GM21390 (cell line): ENCODE measurements at regions not wholly inside any gene's neighbourhood (a gene's known extent, or its start where the extent isn't known, plus 50 kb on each side); places are given as distances from the start of the nearest gene placed in this dataset.
"Not testable (repeated sequence)": the region's sequence is repeated elsewhere in the genome, so short reads cannot be mapped to it uniquely, and the experiment has no call there.

Experiments used
- ATAC-seq: cut with Tn5 transposase; IDR thresholded peaks from one replicate; pipeline ENCODE4 v1.9.1; 2021; ENCODE audit not compliant: unreplicated experiment

DNA sequence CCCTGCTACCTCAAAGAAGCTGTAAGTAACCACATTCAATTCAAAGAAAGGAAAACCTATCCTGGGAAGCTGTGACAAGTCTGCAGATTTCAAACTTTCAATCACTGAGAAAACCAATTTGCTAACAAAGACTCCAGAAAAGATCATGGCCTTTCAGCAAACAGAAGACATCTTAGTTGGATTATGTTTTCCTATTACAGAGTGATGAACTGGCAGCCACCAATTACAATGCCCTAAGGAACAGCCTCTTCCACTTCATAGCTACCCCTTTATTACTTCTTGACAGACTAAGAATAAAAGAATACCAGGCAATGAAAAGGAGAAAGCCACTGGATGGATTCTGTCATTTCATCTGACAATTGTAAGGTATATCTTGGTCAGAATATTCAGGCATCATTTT, 128.2 kb upstream of the RASEF start:
- no peak for ATAC-seq

DNA sequence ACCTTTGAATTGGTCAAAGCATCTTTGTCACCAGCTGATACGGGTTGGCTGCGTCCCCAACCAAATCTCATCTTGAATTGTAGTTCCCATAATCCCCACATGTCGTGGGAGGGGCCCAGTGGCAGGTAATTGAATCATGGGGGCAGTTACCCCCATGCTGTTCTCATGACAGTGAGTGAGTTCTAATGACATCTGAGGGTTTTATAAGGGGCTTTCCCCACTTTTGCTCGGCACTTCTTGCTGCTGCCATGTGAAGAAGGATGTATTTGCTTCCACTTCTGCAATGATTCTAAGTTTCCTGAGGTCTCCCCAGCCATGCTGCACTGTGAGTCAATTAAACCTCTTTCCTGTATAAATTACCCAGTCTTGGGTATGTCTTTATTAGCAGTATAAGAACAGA, 126.1 kb upstream of the RASEF start:
- ATAC-seq = not testable (repeated sequence)

DNA sequence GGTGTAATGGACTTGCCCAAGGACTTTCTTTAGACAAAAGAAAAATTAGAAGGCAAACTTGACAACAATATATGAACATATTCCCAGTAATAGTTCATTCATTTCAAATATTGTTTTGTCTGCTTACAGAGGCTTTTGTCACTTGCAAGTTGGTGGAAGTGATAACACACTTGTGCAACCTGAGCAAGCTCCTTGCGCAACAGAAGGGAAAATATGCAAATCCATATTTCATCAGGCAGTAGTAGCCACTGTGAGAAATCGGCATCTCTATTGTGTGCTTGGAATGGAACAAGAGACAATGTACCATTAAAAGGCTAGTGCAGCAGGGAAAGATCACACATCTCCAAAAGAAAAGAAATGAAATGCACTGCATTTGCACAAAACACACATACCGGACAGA, 125.3 kb upstream of the RASEF start:
- no peak for ATAC-seq

DNA sequence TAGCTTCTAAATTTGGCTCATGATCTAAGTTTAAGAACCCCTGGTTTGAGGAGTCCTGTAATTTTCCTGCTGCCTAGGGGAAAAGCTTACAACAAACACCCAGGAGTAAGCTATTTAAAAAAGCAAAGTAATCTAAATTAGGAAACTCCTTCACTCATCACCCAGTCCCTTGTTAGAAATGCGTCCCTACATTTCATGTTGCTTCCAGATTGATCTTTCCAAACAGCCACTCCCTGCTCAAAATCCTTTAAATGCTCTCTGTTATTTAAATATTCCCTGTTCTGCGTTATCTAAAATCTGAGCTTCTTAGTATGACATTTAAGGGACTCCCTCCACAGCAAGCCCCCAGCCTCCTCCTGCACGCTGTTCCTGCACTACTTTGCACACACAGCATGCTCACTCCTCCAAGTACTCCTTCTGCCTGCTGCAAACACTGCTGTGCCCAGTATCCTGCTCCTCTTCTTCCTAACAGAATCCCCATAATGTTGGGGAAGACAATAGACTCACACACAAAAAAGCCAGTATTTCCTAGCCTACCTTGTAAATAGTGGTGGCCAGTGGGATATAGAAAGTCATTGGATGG, 123.3 kb upstream of the RASEF start:
- no peak for ATAC-seq

DNA sequence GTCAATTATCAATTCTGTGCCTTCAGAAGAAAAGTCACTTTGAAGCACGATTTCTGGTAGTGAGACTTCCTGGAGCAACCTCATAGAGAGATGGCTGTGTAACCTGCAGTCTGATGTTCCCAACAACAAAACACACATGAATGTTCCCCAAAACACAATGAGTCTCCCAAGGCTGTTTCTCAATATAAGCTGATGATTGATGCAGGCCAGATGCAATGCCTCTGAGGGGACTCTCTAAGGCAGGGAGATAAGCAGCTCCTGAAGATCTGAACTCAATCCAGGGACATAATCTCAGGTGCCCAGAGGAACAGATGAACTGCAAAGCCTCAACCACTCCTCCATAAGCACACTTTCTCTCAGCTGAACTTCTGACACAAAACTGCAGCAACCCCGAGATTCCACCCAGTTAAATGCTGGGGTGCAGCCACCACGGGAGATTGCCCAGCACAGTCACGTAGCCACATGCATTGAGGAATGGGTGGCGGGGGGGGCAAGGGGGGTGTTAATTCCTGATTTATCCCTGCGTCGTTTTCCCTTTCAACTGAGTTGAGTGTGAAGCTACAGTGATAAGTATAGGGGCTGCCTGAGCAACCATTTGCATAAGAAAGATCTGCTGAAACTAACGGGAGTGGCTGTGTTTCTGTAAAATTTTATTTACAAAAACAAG, 122.7 kb upstream of the RASEF start:
- ATAC-seq = no peak

DNA sequence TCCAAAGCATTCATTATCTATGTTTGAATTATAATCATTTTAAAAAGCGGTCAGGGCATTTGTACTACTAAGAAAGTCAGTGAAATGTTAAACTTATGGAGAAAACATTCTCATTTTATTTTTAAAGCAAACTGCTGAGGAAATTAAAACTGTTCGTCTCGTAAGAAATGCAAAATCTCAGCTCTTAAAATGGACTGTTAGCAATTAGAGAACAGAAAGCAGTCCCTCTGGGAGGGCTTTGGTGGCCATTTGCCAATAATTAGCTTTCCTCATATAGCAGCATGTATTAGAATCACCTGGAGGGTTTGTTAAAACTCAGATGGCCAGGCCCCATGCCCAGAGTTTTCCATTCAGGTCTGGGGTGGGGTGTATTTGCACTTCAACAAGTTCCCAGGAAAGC, 120.7 kb upstream of the RASEF start:
- ATAC-seq = no peak

DNA sequence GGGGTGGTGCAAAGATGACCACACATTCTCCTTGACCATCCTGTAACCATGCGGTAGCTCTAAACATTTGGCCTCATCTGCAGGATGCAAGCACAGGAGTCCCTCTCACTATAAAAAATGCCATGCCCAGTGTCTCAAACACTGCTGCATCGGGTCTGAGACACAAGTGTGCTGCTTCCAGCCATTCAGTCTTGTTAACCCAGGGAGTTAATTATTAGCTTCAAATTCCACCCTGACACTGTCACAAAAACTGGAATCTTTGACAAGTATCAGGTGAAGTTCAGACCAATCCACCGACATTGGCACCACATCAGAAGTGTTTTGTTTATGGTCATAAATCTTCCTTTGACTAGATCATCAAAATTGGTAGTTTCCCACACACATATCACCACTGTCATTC, 119.1 kb upstream of the RASEF start:
- no peak for ATAC-seq

DNA sequence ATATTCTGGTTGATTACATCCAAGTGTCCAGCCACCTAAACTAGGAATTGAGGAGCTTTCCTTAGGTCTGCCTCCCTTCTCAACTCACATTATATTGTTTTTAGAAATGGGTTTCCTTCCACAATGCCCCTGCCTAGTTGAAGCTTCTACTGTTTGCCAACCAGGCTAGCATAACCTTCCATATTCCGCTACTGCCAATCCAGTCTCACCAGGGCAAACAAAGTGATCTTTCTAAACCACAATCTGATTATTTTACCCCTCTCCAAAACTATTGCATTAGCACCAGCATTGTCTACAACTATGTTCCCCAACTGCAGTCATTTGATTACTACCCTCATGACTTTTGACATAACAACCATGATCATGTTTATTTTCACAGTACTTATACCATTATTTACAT, 115.8 kb upstream of the RASEF start:
- ATAC-seq = no peak

DNA sequence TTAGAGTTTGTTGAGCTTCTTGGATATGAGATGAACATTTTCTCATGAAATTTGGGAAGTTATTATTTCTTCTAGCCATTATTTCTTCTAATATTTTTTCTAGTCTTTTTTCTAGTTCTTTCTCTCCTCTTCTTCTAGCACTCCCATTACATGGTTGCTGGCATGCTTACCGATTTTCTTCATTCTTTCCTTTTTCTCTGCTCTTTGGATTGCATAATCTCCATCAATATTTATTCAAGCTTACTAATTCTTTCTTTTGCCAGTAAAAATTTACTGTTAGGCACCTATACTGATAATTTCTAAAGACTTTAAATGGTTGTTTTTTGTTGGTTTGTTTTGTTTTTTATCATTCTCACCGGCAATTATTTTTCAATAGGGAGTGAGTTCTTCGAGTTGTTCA, 114.8 kb upstream of the RASEF start:
- ATAC-seq = no peak

DNA sequence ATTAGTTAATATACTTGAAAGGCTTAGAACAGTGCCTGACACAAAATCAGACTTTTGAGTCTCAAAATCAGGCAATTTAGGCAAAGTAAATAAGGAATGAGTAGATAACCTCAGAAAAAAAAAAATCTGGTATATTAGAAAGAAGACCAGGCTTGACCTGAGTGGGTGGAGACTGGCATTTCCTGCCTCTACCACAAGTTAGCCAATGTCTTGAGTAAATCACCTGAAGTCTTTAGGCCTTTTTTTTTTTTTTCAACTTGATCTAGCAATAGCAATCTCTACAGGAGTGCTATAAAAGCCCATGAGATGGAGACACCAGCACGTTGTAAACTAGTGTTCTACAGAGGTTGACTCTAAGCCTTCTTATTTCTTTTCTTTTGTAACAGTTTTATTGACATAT, 104.2 kb upstream of the RASEF start:
- no peak for ATAC-seq

DNA sequence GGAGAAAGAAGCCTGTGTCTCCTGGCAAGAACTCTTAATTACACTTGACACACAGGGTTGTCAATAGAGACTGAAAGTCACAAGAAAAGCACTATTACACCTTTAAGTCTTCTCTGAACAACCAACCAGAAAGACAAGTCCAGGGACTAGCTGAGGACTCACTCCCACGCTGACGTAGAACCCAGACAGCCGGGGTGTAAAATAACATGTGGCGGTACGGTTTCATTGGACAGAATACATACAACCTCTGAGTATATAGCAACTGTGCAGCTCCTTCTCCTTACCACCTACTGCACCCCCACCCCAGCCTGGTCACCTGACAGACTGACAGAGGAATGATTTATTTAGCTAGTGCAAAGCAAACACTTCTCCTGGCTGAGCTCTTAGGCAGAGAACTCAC, 103.4 kb upstream of the RASEF start:
- ATAC-seq = no peak

DNA sequence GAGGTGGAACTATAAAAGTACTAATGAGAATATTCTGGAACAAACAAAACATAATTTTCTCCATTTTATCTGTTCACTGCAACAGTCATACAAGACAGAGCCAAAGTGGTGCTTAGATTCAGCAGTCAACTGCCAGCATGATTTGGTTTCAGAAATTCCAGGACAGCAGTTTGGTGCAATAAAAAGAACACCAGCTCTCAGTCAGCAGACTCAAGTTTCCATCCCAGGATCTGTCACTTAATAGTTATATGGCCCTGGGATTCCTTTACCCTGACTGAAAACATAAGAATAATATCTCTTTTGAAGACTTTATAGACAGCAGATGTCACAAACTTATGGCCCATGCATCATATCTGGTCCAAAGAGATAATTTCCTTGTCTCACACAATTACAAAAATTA, 92.8 kb upstream of the RASEF start:
- ATAC-seq = no peak

DNA sequence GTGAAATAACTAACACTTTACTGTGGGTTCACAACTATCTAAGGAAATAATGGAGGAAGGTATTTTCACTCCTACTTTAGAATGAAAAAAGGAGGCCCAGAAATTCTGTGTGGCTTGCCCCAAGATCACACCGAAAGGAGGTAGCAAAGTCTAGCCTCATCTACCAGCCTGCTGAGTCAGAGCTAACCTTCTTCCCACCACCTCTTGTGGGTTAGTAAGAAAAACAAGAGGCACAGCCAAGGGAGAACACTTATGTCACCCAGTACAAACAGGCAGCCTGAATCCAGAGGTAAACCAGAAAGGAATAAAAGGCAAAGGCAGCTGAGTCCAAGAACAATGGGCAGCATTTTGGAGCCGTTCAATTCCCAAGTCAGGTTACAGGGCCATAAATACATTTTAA, 91.9 kb upstream of the RASEF start:
- no peak for ATAC-seq

DNA sequence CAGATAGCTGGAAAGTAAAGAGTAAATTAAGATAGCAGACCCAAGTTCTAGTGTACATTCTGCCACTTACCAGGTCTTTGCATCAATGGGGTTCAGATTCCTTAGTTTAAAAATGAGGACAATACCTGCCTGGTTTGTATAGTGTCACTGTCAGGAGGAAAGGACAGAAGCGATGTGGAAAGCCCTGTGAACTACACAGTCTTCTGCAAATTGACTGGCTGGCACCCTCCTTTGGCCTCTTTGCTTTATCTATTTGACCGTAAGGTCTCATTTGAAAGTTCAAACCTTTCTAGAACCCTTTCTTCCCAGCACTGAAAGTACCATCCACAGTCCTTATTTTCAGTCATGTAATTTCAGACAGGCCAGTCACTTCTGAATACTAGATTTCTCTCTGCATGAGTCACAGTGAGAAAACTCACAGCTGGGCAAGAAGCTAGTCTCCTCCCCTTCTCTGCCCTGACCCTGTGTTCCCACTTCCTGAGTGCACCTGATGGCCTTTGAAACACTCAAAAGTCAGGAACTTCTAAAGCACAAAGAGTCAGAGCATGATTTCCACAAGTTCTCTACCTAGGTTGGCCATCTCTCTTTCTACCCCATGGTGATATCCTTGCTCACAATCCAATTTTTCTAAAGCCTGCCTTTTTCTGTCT, 91.3 kb upstream of the RASEF start:
- peak; percentile 98 for ATAC-seq

DNA sequence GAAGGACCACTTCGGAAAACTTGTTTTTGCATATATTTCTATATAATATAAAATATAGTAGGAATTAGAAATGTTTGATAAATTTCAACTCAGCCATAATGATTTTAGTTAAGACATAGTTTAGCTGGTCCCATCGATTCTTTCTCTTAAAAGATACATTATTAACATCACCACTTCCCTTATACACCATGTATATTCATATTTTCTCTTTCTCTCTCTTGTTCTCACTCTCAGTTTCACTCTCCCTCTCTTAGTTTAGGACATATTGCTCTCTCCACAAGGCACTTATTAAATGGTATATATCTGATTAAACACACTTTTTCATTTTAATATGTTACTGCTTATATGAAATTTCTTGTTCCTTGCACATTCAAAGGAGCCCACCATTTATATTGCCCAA, 90.1 kb upstream of the RASEF start:
- ATAC-seq = no peak

DNA sequence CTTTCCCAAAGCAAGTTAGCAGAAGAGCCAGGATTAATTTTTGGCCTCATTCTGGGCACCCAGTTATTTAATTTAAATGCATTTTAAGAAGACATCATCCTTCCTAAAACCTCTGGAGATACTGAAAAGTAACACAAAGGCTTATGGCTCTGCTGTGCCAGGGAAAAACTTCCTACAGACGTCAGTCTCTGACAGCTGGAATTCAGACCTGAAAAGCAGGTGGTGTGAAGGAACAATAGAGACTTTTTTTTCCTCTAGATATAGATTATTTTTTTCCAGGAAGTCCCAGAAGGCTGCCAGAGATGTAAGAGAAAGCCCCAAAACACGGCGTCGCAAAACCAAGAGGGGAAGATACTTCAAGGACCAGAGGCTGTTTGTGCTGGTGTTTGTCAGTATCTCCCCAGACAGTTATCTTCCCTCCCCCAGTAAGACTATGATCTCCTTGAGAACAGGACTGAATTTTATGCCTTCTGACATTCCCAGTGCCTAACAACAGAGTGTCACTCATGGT, 88.7 kb upstream of the RASEF start:
- no peak for ATAC-seq

DNA sequence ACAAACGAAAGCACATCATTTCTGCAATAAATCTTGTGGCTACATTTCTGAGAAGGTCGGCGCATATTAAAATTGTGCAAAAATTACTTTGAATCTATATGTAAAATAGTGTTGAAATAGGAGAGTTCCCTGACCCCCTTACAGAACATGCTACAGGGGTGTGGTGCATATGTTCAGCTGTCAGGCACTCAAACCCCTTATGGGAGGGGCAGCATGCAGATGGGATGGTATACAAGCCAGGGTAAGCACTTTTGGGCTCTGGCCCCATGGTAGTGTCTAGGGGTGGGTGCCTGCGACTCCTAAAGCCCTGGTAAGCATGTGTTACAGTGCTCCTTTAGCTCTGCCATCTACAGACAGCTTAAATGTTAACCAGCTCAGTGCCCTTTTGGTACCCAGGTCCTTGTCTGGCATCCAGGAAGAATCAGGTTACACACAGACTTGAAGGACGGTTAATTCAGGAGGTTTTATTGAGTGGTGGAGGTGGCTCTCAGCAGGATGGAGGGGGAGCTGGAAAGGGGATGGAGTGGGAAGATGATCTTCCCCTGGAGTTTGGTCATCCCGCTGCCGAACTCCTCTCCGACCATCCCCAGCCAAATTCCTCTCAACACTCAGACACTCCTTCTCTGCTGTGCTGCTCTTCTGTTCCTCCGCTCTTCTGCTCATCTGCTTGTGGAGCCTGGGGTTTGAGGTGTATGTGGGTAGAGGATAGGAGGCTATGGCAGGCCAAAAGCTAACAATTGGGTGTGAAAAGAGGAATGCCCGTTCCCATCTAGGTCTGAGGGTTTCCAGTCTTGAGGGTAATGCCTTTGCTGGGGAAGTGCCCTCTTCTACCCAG, 84.6 kb upstream of the RASEF start:
- ATAC-seq = no peak

DNA sequence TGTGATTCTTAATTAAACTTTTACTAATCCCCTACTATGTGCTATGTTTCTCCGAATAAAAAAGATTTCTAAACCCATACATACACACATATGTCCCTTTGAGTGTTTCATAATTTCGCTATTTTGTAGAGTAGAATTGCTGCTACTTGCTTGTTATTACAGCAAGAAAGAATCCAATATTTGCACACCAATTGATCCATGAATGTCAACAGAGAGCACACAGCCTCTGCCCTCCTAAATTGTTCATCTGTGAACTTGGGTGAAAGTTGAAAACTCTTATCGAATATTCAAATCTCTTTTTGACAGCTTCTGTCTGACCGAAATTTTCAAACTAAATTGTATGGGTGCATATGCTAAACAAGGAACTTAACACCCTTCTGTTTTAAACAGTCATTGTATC, 83.4 kb upstream of the RASEF start:
- ATAC-seq = no peak

DNA sequence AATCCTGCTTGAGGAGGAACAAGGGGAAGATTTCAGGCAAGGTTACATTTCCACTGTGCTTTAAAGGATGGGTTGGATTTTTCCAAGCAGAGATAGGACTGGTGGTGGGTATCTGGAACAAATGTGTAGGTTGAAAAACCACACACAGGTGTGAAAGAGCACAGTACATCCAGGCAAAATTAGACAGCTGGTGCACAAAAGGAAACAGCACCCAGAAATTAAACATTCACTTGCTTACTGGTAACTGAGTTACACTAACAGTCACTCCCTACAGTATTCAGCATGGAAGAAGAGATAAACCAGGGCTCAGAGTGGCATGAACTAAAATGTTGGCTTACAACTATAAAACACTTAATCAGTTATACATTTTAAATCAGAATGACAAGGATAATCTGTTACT, 81.5 kb upstream of the RASEF start:
- ATAC-seq = no peak

DNA sequence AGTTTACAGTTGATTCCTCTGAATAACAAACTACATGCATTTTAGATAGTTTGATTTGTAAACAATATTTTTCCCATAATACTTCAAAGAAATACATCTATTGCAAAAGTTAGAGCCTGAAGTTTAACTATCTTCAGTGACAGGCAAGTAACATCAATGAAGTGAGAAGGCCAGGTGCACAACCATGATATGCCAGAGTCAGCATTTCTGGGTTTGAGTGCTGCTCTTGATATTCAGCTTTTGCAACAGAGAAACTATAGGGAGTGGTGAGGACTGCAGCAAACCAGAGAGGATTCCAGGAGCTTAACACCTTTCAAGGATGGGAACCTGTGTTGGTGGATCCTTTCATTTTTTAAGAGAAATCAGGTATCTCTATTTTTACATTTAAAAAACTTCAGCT, 79.4 kb upstream of the RASEF start:
- ATAC-seq = no peak

DNA sequence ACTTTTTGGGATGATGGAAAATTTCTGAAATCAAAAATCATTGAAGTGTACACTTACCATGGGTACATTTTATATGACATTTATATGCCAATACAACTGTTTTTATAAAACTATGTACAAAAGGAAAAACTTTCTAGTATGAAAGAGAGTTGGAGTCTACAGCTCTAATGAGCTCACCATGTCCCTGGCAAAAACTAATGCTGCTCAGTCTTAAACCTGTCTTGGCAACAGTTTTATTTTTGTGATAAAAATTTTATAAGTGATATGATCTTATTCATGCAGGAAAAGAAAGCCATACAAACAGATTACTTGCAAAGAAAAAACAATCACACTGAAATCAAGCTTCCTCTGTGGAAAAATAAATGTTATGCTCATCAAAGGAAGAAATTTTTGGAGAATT, 78.9 kb upstream of the RASEF start:
- no peak for ATAC-seq

DNA sequence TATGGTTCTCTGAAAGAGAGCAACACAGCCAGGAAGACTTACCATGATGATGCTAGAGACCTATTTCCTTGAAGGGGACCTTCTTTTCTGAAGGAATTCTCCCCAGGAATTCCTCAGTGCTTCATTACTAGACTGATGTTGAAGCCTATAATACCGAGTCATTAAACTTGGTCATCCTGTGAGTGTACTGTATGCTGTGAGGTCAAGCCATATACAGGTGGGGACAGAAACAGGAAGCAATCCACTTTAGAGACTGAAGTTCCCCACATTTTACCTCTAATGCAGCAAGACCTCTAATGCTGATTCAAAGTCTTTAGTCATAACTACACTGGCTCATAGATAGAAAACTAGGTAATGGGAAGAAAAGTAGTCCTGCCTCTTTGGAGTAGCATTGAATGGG, 77.1 kb upstream of the RASEF start:
- no peak for ATAC-seq
